NCI-H526 (cell line): ENCODE measurements at regions not wholly inside any gene's neighbourhood (a gene's known extent, or its start where the extent isn't known, plus 50 kb on each side); places are given as distances from the start of the nearest gene placed in this dataset.

ENCODE experiments used
- DNase-seq, 2 experiments: peaks; one replicate each; lab custom pipeline; 2025; lab: John Stamatoyannopoulos, UW

DNA sequence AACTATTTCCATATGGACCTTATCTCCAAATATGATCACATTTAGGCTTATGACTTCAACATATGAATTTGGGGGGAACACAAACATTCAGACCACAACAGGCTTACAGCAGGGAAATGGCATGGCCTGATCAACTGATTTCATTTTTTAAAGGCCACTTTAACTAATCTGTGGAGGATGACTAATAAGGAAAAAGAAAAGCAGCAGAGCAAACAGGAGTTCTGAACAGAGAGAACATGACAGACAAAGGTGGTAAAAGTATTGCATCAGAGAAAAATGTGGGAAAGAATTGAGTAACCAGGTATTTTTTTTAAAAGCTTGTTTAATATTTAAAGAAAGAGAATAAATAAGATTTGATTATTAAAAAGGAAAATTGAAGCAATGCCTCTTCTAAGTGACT lies 366.1 kb upstream of the TMPO start:
- no peak for DNase-seq

DNA sequence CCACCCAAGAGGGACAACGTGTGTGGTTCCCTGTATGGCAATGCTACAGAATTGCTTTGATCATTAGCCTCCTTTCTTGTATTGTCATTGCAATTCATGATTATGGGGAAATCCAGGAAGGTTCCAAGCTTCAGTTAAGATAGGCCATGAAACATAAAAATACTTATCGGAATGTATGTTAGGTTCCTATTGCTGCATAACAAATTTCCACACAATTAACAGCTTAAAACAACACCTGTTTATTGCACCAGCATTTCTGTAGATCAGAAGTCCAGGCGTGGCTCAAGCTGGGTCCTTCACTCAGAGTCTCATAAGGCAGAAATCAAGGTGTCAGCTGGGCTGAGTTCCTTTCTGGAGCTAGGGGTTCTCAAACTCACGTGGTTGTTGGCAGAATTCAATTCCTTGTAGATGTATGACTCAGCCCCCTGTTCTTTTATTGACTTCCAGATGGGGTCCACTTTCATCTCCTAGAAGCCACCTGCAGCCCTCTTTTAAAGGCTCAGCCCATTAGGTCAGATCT lies 365.6 kb upstream of the TMPO start:
- DNase-seq = no peak

DNA sequence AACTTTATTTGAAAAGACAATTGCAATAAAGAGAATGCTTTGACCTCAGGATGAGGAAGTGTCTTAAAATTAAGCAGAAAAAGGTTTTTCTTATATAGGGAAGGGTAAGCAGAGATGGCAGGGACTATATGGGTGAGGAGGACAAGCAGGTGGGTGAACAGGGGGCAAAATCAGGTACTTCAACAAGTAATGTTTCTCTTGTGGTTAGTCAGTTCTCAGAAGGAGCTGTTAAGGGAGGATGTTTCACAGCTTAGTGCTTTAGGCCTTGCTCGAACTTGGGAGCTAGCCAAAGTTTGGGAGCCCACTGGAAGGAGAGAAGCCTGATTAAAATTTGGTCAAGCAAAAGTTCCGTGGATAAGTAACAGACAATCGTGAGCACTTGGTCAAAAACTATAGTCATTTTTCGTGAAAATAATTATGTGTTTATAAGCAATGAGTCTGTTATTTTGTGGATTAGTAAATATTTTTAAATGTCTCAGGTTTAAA lies 364.2 kb upstream of the TMPO start:
- no peak for DNase-seq

DNA sequence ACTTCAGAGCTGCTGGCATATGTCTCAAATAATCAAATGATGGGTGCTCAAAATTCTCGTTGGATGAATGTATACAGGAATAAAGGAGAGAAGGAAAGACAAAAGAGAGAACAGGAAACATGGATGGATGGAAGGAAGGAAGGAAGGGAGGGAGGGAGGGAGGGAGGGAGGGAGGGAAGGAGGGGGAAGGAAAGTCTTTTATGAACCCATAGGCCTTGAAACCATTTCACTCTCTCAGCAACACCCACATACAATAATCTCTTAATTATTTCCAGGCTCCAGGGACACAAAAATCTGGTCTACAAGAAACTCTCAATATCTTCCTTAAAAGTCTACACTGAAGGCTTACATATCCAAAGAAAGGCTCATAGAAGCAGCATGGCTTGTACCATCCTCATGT lies 363.4 kb upstream of the TMPO start:
- no peak for DNase-seq

DNA sequence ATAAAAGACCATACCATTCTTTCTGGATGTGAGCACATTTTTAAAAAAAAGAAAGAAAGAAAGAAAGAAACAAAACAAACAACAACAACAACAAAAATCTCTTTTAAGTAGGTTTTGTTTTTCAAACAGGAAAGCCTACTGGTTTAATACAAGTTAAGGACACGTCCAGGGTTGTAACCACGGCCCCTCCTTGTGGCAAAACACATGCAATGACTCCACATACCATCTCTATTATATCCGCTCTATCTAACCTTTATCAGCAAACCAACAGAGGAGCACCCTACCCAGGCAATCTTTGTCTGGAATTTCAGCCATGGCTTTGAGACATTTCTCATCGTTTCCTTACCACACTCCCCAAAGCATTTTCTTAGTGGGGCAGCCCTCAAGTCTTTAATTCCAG lies 360.5 kb upstream of the TMPO start:
- DNase-seq = peak; percentile 34 to 77

DNA sequence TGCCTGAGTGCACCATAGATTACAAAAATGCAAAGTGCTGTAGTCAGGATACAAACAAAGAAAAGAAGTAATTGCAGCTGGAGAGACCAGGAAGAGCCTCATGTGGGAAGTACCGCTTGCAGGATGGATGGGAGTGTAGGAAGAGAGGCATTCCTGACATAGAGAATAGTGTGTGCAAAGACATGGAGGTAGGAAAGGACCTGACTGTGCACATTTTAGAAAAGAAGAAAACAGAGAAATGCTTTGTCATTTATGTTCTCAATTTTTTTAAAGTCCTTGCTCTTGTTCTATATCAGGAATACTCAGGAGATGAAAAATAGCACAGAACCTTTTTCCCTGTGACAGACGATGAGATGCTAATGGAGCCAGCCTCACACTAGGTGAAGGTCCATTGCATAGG lies 358.7 kb upstream of the TMPO start:
- no peak for DNase-seq

DNA sequence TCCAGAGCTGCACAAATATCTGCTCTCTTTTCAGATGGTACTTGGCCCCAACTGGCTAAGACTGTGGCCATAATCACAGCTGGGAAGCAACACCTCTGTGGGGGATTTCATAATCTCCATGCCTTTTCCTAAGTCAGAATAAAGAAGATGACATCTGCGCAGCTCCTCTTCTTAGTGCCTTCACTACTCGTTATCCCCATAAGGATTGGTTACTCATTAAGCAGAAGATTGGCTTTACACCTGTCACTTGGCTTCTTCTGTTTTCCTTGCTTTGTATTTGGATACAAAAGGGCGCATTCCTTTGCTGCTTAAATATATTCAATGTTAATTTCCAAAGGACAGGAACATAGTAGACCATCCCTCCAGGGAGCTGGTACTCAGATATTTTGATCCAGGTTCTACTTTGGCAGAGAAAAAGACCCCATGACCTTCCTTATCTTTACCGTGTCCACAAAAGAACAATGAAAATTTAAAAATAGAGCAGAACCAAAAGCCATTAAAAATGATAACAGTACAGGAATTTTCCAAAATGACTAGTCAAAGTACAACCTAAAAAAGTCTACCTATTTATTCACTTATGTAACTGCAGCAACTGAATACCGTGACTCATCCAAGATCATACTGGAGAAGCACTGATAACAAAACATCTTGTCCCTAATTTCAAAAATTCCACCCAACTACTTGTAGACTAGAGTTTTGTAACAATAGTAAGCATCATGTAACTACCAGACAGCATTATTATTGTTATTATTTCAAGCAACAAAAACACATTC lies 352.3 kb upstream of the TMPO start:
- no peak for DNase-seq

DNA sequence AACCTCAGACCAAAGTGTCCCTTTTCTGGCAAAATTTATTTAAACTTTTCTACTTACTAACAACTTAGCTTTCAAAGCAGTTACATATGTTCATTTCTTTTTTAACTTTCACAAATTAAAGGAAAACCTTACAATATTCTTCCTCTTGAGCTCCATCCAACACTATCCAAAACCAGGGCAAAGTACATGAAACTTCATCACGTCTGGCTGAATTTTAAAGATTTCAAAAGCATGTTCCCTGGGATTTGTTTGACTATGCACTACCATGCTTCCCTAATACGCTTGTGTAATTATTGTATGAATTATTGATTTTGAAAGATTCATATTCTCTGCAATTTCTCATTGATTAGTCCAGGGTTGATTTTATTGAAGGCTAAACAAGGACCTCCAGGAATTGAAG lies 343.1 kb upstream of the TMPO start:
- DNase-seq = no peak

DNA sequence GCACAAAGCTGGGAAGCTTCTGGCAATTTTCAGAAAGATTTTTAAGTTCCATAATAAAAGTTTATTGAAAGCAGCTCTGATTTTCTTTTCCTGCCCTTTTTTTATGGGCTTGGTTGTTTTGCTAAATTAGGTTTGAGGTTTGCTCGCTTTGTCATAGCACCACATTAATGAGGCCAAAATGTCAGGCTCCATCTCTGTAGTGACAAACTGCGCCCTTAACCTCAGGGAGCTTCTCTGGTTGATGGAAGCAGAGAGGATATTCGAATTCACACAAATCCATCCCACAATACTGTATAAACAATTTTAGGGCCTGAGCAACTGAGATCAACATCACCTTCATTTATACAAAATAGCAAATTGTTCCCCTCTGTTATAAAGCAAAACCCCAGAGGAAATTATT lies 342.6 kb upstream of the TMPO start:
- DNase-seq = no peak

DNA sequence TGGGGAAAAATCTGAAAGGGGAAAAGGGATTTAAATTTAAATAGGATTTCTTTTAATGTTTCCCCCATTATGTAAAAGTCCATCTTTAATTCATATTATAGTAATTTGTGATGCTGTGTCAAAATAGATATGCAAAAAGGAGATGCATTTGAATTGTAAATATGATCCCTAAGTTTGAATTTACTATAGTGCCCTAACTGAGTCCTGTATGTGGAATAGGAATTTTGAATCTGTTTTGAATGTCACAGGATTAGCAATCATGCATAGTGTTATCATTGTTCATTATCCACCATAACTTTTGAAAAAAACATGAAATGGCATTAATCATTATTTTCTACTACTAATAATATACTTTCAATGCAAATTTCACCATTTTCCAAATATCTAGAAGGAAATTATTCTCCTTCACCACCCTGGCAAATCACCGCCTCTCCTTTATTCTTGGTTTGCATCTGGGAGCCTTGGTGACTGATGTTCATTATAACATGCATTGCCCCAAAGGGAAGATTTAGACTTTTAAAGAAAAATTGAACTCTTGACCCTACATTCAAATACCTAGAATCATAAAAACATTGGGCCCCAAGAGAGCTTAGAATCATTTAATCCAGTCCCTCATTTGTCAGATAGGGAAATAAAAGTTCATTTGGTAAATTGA lies 341.5 kb upstream of the TMPO start:
- peak; percentile 60 to 66 for DNase-seq

DNA sequence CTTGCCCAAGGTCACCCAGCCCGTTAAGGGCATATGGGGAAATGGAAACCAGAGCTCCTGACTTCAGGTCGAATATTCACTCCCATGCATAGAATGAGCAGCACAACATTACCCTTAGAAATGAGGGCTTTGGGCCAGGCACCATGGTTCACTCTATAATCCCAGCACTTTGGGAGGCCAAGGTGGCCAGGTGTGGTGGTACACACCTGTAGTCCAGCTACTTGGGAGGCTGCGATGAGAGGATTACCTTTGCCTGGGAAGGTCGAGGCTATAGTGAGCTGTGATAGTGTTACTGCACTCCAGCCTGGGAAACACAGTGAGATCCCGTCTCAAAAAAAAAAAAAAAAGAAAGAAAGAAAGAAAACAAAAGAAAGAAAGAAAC lies 341.0 kb upstream of the TMPO start:
- no peak for DNase-seq

DNA sequence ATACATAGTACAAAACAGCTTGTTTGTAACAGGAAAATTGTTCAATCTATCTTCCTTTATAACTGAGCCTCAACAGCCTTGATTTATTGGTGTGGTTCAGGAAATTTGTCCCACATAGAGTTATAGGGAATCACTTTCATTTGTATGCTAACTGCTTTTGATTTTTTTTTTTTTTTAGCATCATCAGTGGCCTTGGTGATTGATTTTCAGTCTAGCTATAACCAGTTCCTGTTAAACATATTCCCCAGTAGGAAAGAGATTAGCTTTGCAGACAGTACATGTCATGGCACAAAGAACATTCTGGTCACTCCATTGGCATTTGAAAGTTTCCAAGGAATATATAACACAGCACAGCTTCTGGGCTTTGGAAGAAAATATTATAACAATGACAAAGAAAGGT lies 337.3 kb upstream of the TMPO start:
- DNase-seq = no peak

DNA sequence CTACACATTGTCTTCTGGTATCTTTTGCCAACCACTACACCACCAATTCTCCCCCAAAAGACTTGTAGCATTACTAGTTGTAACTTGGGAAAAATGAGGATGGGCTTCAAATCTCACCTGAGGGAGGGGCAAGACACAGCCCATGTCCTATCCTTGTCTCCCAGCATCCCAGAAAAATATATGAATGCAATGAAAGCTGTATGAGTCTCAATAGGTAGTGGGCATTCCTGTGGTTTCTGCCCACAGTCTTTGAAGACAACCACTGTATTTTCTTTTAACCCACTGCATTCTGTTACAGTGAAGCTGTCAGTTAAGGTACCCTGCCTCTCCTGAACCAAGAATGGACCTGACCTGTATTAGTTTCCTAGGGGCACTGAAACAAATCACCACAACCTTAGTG lies 336.2 kb upstream of the TMPO start:
- DNase-seq = no peak

DNA sequence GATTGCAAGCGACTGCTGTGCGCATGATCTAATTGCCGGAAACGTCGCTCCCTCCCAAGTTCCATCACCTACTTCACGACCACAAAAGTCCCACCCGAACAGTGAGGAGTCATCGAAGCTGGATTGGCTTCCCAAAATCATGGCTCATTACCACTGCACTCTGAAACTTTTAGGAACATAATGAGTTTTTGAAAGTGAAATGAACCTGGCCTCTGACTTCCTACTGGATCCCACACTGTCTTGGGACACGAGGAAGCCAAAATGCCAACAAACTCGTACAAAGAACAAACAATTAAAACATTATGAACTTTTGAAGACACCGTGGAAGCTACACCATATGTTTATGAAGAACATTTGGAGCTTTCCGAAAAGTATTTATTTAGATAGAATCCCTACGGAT lies 334.8 kb upstream of the TMPO start:
- no peak for DNase-seq

DNA sequence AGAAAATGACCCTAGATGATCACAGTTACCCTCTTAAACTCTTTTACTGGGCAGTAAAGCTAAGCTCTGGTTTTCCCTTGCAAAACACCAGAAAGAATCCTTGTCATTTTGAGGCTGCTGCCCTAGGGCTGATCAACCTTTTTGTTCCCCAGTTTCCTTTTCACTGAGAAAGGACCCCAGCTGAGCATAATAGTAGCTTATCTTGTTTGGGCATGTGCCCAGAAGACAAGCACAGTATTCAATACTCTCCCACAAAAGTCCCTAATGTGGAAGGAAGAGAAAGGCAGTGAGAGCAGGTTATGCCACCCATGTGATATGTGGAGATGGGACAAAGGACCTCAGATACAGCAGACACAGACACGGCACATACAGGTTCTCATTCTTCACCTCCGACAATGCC lies 332.6 kb upstream of the TMPO start:
- no peak for DNase-seq

DNA sequence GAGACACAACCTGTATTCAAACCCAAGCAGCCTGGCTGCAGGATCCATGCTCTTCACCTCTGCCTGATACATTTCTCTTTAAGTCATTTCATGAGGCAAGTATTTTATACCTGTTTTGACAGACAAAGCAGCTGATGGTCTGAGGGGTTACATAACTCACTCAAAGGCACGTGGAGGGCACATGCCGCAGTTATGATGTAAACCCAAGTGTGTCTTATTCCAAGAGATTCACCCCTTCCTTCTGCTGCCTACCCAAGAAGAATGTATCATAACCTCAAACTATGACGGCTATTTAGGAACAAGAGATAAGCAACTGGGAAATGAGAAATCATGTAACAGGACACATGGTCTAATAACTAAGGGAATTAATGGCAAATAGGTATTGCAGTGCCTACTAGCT lies 329.8 kb upstream of the TMPO start:
- DNase-seq = no peak

DNA sequence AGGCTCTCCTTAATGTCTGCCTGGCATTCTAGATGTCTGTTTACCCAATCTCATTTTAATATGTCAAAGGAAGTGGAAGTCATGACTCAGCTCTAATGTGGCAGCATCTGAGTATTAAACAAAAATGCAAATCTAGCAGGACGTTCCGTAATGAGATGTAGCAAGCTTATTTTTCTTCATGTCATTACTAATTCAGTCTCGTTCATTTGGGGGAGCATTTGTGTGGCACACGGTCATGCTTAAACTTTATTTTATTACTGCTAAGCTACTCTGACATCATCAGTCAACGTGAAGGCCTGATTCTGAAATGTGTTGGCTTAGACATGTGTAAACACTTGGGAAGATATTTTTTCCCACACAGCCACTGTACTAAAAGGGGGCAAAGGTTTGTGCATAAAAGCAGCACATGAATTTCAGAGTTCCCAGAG lies 326.7 kb upstream of the TMPO start:
- DNase-seq = peak; percentile 39 to 53

DNA sequence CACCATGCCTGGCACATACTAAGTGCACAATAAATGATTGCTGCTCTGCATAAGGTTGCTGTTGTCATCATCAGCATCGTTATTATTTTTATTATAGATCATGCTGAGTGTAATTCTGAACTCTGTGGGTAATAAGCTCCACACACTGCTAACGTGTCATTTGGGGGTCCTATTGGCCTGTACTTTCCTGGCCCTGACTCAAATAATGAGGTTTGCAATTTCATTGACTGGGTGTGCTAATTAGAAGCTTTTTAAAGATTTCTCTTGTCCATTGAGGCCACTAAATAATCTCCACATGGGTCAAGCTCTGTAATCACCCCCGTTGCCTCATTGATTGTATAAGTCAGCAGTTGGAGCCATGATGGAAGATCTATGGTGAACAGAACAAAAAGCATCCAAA lies 320.8 kb upstream of the TMPO start:
- DNase-seq = no peak

DNA sequence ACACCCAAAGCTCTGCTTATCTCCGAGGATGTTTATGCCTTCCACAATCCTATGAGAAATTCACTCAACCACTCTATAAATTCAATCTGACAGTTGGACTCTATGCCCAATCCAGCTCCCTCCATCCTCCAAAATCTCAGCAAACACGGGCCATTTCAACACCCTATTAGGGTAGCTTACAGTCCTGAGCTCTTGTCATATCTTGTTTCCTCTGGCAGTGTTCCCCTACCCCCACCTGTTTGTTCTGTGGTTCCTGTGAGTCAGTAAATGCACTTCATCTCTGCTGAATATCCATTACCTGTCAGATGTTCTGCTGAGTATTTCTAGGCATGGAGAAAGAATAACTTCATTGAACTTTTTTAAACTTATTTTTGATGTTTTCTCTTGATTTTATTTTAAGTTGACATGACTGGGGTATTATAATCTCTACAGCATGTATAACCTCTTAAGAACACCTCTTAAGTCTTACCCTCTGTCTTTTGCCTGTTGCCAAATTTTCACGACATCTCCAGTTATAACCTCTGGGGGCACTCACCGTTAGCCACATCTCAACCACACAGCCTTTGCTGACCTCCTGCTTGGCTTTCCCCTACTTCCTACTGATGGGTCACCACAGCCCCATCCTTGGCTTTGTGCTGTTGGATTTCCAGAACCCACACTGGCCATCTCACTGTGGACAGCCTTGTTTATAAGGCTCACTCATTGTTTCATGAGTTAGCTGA lies 317.0 kb upstream of the TMPO start:
- no peak for DNase-seq

DNA sequence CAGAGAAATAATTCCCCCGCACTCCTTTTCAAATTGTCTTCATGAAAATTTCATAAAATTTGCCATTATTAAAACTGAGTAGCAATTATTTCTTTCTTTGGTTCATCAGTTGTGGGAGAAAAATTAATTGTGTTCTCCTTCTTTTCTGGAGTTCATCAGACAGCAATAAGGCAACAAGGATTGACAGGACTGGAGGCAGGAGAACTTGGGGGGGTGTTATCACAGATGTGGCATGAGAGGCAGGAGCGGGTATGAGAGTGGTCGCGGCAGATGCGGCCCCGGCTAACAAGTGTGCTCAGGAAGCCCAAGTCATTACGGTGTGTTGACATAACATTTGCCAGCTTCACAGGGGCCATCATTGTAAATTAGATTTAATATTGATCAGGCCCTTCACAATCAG lies 306.6 kb upstream of the TMPO start:
- DNase-seq = no peak

DNA sequence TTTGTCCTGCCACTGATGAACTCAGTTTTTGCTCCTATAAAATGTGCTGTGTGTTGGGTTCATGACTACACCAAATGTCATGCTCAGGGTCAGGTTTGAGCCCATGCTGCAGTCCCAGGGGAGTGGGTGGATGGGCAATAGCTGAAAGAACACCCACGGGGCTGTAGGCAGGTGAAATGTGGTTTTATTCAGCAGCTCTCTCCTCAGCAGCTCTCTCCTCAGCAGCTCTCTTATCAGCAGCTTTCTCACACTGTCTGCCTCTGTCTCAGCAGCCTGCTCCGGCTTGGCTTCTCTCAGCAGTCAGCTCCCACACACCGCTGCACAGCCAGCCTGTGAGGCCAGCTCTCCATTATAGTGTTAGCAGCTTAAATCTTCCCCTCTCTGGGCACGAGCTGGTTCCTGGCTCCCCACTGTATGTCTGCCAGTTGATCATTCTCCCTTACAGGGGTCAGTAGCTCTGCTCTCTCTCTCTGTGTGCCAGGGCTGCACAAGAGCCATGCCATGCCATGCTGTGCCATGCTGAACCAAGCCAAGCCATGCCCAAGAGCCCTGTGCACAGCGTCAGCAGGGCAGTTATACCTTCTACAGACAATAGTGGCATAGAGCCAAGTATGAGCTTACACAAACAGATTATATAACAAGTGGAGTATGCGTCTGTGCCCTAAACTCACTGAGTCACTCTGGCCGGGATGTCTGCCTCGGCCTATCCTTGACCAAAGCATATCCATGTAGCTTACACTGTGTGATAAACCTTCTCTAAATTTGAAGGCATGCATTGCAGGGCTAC lies 303.3 kb upstream of the TMPO start:
- no peak for DNase-seq

DNA sequence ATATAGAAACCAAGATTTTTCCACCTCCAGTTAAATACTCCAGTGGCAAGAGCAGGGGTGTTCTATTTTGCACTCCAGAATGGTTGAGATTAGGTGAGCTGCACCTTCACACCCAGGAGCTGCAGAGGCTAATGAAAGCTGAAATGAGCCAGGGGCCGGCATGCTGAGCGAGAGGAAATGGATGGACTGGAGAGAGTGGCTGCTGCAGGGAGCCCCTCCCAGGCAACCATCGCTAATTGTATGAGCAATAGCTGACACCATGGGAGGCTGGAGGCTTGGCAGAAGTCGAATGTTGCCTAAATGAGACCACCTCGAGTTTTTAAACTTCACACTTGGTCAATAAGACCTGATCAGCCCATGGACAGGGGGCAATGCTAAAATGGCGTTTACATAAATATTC lies 301.8 kb upstream of the TMPO start:
- no peak for DNase-seq
